ENCODE measurements at regions not wholly inside any gene's neighbourhood (a gene's known extent, or its start where the extent isn't known, plus 50 kb on each side); places are given as distances from the start of the nearest gene placed in this dataset.

DNA sequence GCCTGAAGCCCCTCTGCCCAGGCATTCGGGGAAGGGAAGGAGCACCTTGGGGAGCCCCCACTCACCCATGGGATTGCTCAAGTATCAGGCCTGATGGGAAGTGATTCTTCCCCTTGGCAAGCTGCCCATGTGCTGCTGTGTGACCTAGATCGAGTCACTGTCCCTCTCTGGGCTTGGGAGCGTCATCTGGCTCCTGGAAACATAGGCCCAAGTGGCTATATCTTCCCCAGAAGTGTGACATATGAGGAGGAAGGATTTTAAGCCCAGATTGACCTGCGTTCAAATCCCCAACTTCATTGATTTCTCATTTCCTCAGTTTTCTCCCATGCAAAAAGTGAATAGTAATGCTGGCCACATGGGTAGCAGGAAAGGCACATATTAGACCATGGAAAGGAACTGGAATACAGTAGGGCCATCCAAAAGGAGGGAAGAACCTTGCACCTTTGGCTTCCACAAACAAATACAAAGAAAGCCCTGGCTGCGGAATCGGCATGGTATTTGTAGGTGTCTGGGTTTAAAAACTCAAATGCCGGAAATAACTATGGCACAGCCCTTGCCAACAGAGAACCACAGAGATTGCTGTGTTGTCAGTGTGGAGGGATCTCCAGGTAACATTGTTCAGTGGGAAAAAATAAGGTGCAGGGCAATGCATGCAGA, 169.5 kb upstream of the ZMIZ1 start:
- no peak for DNase-seq (ENCODE audit: low read depth in 2 of 2)

- DNase-seq (ENCODE audit: low read depth in 2 of 2), result no peak
Observed at GRCh38 chr10:78899996-78900714, 168.6 kb upstream of the ZMIZ1 start.

- no peak for DNase-seq (ENCODE audit: low read depth in 2 of 2)
Observed at GRCh38 chr10:78900715-78901430, 167.9 kb upstream of the ZMIZ1 start.

GRCh38 chr10:78901694-78902093, 167.1 kb upstream of the ZMIZ1 start:
- no peak for DNase-seq (ENCODE audit: low read depth in 2 of 2)

GRCh38 chr10:78902815-78903214, 166.0 kb upstream of the ZMIZ1 start:
- no peak for DNase-seq (ENCODE audit: low read depth in 2 of 2)

- DNase-seq (ENCODE audit: low read depth in 2 of 2), result no peak
Observed at GRCh38 chr10:78903341-78903940, 165.3 kb upstream of the ZMIZ1 start.

DNA sequence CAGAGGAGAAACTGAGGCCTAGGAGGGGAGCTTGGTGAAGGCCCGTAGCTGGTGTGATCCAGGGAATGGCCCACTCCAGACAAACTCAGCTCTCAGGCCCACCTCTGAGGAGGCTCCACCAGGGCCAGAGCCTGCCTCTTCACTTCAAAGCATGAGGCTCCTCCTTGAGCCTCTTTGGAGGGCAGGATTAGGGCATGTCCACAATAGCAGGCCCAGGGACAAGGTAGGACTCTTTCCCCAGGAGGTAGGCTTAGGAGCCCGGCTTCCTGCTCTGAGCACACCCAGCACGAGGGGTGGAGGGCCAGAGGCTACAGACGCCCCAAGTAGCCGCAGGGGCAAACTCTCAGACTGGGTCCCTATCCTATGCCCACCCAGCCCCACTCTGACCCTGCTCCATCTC, 164.6 kb upstream of the ZMIZ1 start:
- DNase-seq (ENCODE audit: low read depth in 2 of 2), result no peak

DNA sequence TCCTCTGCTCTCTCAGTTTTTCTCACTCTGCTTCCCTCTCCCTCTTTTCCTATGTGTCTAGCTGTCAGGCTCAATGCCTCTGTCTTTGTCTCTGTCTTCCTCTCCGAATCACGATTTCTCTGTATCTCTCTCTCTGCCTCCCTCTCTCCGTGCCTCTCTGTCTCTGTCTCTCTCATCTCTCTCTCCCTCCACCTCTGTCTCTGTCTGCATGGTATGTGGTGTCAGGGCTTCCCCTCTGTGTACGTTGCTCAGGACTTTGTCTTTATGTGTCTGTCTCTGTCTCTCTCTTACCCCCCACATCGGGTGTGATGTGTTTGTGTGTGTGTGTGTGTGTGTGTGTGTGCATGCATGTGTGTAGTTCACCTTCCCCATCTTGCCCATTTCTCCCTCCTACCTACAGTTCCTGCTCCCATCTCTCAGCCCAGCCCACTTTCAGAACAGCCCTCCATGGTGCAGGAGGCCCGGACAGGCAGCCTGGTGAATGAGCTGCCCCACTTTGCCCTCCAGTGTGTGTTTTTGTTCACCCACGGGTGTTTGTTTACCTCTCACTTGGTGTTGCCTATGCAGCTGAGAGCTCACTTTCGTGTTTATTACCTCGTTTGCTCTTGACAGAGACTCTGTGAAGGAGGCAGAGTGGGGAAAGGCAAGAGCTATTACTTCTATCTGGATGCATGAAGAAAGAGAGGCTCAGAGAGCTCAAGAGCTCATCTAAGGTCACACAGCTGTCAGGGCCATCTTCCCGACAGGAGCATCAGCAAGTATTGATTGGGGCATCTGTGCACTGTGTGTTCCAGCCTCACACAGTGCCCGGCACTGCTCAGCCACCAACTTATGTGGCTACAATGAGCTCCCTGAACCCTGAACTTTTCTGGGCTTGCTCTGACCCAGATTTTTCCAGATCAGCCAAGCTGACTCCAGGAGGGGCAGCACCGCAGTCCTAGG, 163.5 kb upstream of the ZMIZ1 start:
- DNase-seq (ENCODE audit: low read depth in 2 of 2), result no peak

DNA sequence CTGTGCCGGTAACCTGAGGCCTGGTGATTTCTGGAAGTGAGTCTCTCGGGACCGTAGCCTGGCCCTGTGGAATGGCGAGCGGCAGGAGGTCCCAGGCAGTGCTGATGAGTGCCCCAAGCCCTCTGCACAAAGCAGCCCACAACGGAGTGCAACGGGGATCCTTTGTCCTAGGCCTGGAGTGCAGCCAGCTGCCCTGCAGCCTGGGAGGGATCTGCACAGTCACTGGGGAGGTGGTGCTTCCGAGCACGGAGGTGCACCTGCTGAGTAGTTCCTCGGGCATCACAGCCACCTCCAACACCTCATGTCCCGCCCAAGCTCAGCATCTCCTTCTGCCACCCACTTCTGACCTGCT, 162.8 kb upstream of the ZMIZ1 start:
- DNase-seq (ENCODE audit: low read depth in 2 of 2), result no peak

DNA sequence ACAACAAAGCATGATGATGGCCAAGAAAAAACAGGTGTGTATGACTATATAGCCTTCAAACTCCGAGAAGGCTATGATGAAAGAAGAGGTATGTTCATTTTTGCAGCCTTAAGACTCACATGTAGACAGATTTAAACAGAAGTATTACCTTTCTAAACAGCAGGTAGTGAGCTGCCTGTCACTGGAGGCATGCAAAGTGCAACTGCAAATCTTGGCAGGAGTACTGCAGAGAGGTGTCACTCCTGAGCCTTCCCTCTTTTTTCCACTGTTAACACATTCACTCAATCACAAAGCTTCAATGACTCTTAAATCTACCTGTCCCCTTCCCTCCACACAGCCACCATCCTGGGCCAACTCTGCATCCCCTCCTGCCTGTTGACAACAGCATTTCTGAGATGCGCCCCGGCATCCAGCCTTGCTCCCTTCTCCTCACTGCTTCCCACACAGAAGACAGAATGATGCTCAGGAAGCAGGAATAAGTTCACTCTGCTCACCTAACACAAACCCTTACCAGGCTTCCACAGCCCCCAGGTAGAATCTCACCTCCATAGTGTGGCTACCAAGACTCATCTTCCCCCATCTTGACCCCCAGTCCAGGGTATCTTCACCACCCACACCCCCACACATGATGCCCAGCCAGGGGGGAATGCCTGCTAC, 161.9 kb upstream of the ZMIZ1 start:
- no peak for DNase-seq (ENCODE audit: low read depth in 2 of 2)

DNA sequence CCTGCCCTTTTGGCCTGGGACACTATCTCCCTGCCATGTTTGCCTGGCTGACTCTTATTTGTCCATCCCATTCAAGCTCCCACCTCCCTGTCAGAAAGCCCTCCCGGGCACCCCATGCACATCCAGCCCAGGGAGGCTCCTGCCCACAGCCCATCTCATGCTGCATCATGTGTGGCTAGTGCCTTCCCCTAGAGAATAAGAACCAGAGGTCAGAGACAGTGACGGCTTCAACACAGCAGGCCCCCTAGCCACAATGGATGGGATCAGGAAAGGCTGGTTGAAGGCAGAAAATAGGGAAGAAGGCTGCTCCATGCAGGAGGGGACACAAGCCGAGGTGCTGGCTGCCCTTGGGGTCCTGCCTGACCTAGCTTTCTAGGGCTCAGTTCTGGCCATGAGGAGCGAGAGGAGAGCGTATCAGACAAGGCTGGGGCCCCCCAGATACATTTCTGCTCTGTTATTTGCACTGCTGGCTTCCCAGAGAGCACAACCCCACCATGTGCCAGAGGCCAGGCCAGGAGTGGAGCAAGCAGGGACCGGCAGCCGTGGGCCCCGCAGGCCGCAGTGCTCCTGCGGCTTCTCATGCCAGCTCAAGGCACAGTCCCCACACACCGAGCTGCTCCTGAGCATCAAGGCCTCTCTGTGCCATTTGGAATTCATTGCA, 161.1 kb upstream of the ZMIZ1 start:
- DNase-seq (ENCODE audit: low read depth in 2 of 2), result no peak

- no peak for DNase-seq (ENCODE audit: low read depth in 2 of 2)
Observed at GRCh38 chr10:78909221-78909620, 159.5 kb upstream of the ZMIZ1 start.

- DNase-seq (ENCODE audit: low read depth in 2 of 2), result no peak
Observed at GRCh38 chr10:78910021-78910420, 158.7 kb upstream of the ZMIZ1 start.

GRCh38 chr10:78910476-78910875, 158.3 kb upstream of the ZMIZ1 start:
- DNase-seq (ENCODE audit: low read depth in 2 of 2), result no peak

GRCh38 chr10:78910886-78911285, 157.9 kb upstream of the ZMIZ1 start:
- DNase-seq (ENCODE audit: low read depth in 2 of 2), result no peak

GRCh38 chr10:78911533-78912340, 157.0 kb upstream of the ZMIZ1 start:
- DNase-seq (ENCODE audit: low read depth in 2 of 2), result no peak

DNA sequence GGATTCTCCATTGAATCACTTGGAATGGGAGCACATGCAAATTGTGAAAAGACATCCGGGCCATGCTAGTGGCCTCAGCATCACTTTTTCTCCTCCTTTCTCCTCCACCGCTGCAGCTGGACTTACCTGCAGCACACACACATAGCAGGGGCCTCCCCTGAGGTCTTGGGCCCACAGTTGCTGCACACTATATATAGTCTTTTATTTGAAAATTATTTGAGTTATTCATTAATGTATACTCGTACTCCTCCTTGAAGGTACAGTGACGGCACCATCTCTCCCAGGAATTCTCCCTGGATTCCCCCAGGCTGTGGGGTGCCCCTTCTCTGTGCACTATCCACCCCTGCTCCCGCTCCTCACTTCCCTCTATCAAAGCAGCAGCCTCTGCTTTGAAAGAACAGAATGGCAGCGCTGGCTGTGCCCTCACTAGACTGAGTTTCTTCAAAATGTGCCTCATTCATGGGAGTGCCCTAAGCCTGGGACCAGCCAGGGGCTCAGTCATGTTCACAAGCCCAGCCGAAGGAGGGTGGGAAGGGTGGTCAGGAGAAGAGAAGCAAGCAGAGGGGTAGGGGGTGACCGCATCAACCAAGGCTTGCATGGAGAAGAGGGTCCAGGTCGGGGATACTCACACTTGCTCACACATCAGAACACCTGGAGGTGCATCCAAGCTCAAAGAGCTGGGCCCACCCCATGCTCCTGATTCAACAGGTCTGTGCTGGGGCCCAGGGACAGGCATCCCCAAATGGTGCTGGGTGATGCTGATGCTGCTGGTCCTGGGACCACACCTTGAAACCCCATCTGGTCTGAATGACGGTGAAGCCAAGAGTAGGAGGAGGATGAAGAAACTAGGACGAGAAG, 156.2 kb upstream of the ZMIZ1 start:
- DNase-seq (ENCODE audit: low read depth in 2 of 2), result no peak

- DNase-seq (ENCODE audit: low read depth in 2 of 2), result no peak
Observed at GRCh38 chr10:78913219-78914059, 155.3 kb upstream of the ZMIZ1 start.

Measured in stimulated activated CD8-positive, alpha-beta memory T cell treated with anti-CD3 and anti-CD28 coated beads, Interleukin-2, amount 100 ng/mL, for 1 hour (primary cell).